ENCODE measurements at regions not wholly inside any gene's neighbourhood (a gene's known extent, or its start where the extent isn't known, plus 50 kb on each side); places are given as distances from the start of the nearest gene placed in this dataset.

GRCh38 chr5:51997949-51998348 lies 614.7 kb downstream of the ISL1 start:
- ChIA-PET CTCF (no interaction called here), POLR2A (no interaction called here)
- WGBS (ENCODE audit: insufficient coverage): 100% methylated on average over 1 of the region's 2 CpGs
- no peaks in the 10 kb centered on the region for H3K36me3 ChIP-seq (ENCODE audit: control insufficient read depth in 4 of 4, insufficient read depth in 4 of 4, low read length in 3 of 4)
- no peaks in the 10 kb centered on the region for H3K9me3 ChIP-seq (ENCODE audit: control extremely low read depth in 1 of 5, control insufficient read depth in 4 of 5, insufficient read depth in 2 of 5, low read depth in 1 of 5, low read length in 4 of 5)
- H3K4me3 ChIP-seq (ENCODE audit: control insufficient read depth in 1 of 7, extremely low read depth in 1 of 7, insufficient read depth in 4 of 7, low read depth in 2 of 7, low read length in 6 of 7): no peak overlapping the region
- no peaks in the 10 kb centered on the region for H3K27me3 ChIP-seq (replicated peaks in 2 of 5; ENCODE audit: control insufficient read depth in 4 of 5, insufficient read depth in 5 of 5, low read length in 4 of 5)
- H3K4me1 ChIP-seq (ENCODE audit: control extremely low read depth in 1 of 4, control insufficient read depth in 4 of 4, insufficient read depth in 4 of 4, low read length in 3 of 4): no peaks in the 10 kb centered on the region
- H3K27ac ChIP-seq (ENCODE audit: insufficient read depth in 1 of 2, low read depth in 1 of 2, low read length in 2 of 2, poor library complexity in 1 of 2, severe bottlenecking in 2 of 2): no peak overlapping the region
- no peak for DNase-seq

- Histone ChIP-seq H3K4me1 (ENCODE audit: control extremely low read depth in 1 of 4, control insufficient read depth in 4 of 4, insufficient read depth in 4 of 4, low read length in 3 of 4) (no peaks in the 10 kb centered on the region), H3K4me3 (ENCODE audit: control insufficient read depth in 1 of 7, extremely low read depth in 1 of 7, insufficient read depth in 4 of 7, low read depth in 2 of 7, low read length in 6 of 7) (no peak overlapping the region), H3K27me3 (replicated peaks in 2 of 5; ENCODE audit: control insufficient read depth in 4 of 5, insufficient read depth in 5 of 5, low read length in 4 of 5) (peaks cover 0 to 2% (median 0%) of the 10 kb centered on the region in 5 experiments), H3K27ac (ENCODE audit: insufficient read depth in 1 of 2, low read depth in 1 of 2, low read length in 2 of 2, poor library complexity in 1 of 2, severe bottlenecking in 2 of 2) (no peak overlapping the region), H3K9me3 (ENCODE audit: control extremely low read depth in 1 of 5, control insufficient read depth in 4 of 5, insufficient read depth in 2 of 5, low read depth in 1 of 5, low read length in 4 of 5) (no peaks in the 10 kb centered on the region), H3K36me3 (ENCODE audit: control insufficient read depth in 4 of 4, insufficient read depth in 4 of 4, low read length in 3 of 4) (no peaks in the 10 kb centered on the region)
- ChIA-PET POLR2A (no interaction called here), CTCF (interaction anchor here (0.9 to 1.5 kb wide), 3 partner anchors 20 to 1051 kb away, joined by 3 to 8 read pairs (median 3); no protein-coding TSS in a partner anchor)
- 0% methylated on average over 1 of the region's 5 CpGs for WGBS (ENCODE audit: insufficient coverage)
- peak; percentile 13 to 30 (median 26) for DNase-seq
These were observed 624.1 kb downstream of the ISL1 start for GRCh38 chr5:52007230-52007858.

- 78% methylated on average over 1 of the region's 2 CpGs for WGBS (ENCODE audit: insufficient coverage)
- CTCF ChIA-PET: no interaction called here
These were observed 627.2 kb downstream of the ISL1 start for GRCh38 chr5:52010454-52010853.

GRCh38 chr5:52013523-52013922 lies 630.3 kb downstream of the ISL1 start:
- WGBS (ENCODE audit: insufficient coverage): 100% methylated on average over 1 of the region's 1 CpG
- no peaks in the 10 kb centered on the region for H3K4me1 ChIP-seq (ENCODE audit: control extremely low read depth in 1 of 4, control insufficient read depth in 4 of 4, insufficient read depth in 4 of 4, low read length in 3 of 4)
- H3K4me3 ChIP-seq (ENCODE audit: control insufficient read depth in 1 of 7, extremely low read depth in 1 of 7, insufficient read depth in 4 of 7, low read depth in 2 of 7, low read length in 6 of 7): no peak overlapping the region
- DNase-seq: no peak
- no peak overlapping the region for H3K27ac ChIP-seq (ENCODE audit: insufficient read depth in 1 of 2, low read depth in 1 of 2, low read length in 2 of 2, poor library complexity in 1 of 2, severe bottlenecking in 2 of 2)
- H3K9me3 ChIP-seq (ENCODE audit: control extremely low read depth in 1 of 5, control insufficient read depth in 4 of 5, insufficient read depth in 2 of 5, low read depth in 1 of 5, low read length in 4 of 5): no peaks in the 10 kb centered on the region
- CTCF ChIA-PET: no interaction called here
- H3K36me3 ChIP-seq (ENCODE audit: control insufficient read depth in 4 of 4, insufficient read depth in 4 of 4, low read length in 3 of 4): no peaks in the 10 kb centered on the region
- POLR2A ChIA-PET: no interaction called here
- peaks cover 0 to 2% (median 0%) of the 10 kb centered on the region in 5 experiments for H3K27me3 ChIP-seq (replicated peaks in 2 of 5; ENCODE audit: control insufficient read depth in 4 of 5, insufficient read depth in 5 of 5, low read length in 4 of 5)

More at GRCh38 chr5:52010454-52010853, 627.2 kb downstream of the ISL1 start:
- no peak for DNase-seq
- H3K4me3 ChIP-seq (ENCODE audit: control insufficient read depth in 1 of 7, extremely low read depth in 1 of 7, insufficient read depth in 4 of 7, low read depth in 2 of 7, low read length in 6 of 7): no peak overlapping the region
- no peak overlapping the region for H3K27ac ChIP-seq (ENCODE audit: insufficient read depth in 1 of 2, low read depth in 1 of 2, low read length in 2 of 2, poor library complexity in 1 of 2, severe bottlenecking in 2 of 2)
- peaks cover 0 to 2% (median 0%) of the 10 kb centered on the region in 5 experiments for H3K27me3 ChIP-seq (replicated peaks in 2 of 5; ENCODE audit: control insufficient read depth in 4 of 5, insufficient read depth in 5 of 5, low read length in 4 of 5)
- H3K9me3 ChIP-seq (ENCODE audit: control extremely low read depth in 1 of 5, control insufficient read depth in 4 of 5, insufficient read depth in 2 of 5, low read depth in 1 of 5, low read length in 4 of 5): no peaks in the 10 kb centered on the region
- no peaks in the 10 kb centered on the region for H3K36me3 ChIP-seq (ENCODE audit: control insufficient read depth in 4 of 4, insufficient read depth in 4 of 4, low read length in 3 of 4)
- POLR2A ChIA-PET: no interaction called here
- H3K4me1 ChIP-seq (ENCODE audit: control extremely low read depth in 1 of 4, control insufficient read depth in 4 of 4, insufficient read depth in 4 of 4, low read length in 3 of 4): no peaks in the 10 kb centered on the region

- Histone ChIP-seq H3K4me1 (ENCODE audit: control extremely low read depth in 1 of 4, control insufficient read depth in 4 of 4, insufficient read depth in 4 of 4, low read length in 3 of 4) (no peaks in the 10 kb centered on the region), H3K9me3 (ENCODE audit: control extremely low read depth in 1 of 5, control insufficient read depth in 4 of 5, insufficient read depth in 2 of 5, low read depth in 1 of 5, low read length in 4 of 5) (no peaks in the 10 kb centered on the region), H3K27me3 (replicated peaks in 2 of 5; ENCODE audit: control insufficient read depth in 4 of 5, insufficient read depth in 5 of 5, low read length in 4 of 5) (peaks cover 0 to 2% (median 0%) of the 10 kb centered on the region in 5 experiments), H3K36me3 (ENCODE audit: control insufficient read depth in 4 of 4, insufficient read depth in 4 of 4, low read length in 3 of 4) (no peaks in the 10 kb centered on the region), H3K27ac (ENCODE audit: insufficient read depth in 1 of 2, low read depth in 1 of 2, low read length in 2 of 2, poor library complexity in 1 of 2, severe bottlenecking in 2 of 2) (no peak overlapping the region), H3K4me3 (ENCODE audit: control insufficient read depth in 1 of 7, extremely low read depth in 1 of 7, insufficient read depth in 4 of 7, low read depth in 2 of 7, low read length in 6 of 7) (no peak overlapping the region)
- POLR2A ChIA-PET: no interaction called here
- CTCF ChIA-PET: no interaction called here
- DNase-seq: no peak
- 89% methylated on average over 3 of the region's 5 CpGs for WGBS (ENCODE audit: insufficient coverage)
These were observed 632.5 kb downstream of the ISL1 start for GRCh38 chr5:52015760-52016159.

- DNase-seq: no peak
- ChIA-PET POLR2A (no interaction called here), CTCF (no interaction called here)
- 71% methylated on average over 2 of the region's 2 CpGs for WGBS (ENCODE audit: insufficient coverage)
- Histone ChIP-seq H3K27me3 (replicated peaks in 2 of 5; ENCODE audit: control insufficient read depth in 4 of 5, insufficient read depth in 5 of 5, low read length in 4 of 5) (no peaks in the 10 kb centered on the region), H3K36me3 (ENCODE audit: control insufficient read depth in 4 of 4, insufficient read depth in 4 of 4, low read length in 3 of 4) (no peaks in the 10 kb centered on the region), H3K4me3 (ENCODE audit: control insufficient read depth in 1 of 7, extremely low read depth in 1 of 7, insufficient read depth in 4 of 7, low read depth in 2 of 7, low read length in 6 of 7) (no peak overlapping the region), H3K27ac (ENCODE audit: insufficient read depth in 1 of 2, low read depth in 1 of 2, low read length in 2 of 2, poor library complexity in 1 of 2, severe bottlenecking in 2 of 2) (no peak overlapping the region), H3K4me1 (ENCODE audit: control extremely low read depth in 1 of 4, control insufficient read depth in 4 of 4, insufficient read depth in 4 of 4, low read length in 3 of 4) (no peaks in the 10 kb centered on the region), H3K9me3 (ENCODE audit: control extremely low read depth in 1 of 5, control insufficient read depth in 4 of 5, insufficient read depth in 2 of 5, low read depth in 1 of 5, low read length in 4 of 5) (no peaks in the 10 kb centered on the region)
These were observed 634.3 kb downstream of the ISL1 start for GRCh38 chr5:52017567-52017966.

GRCh38 chr5:52024359-52024758 lies 641.1 kb downstream of the ISL1 start:
- ChIA-PET CTCF (no interaction called here), POLR2A (no interaction called here)
- Histone ChIP-seq H3K27ac (ENCODE audit: insufficient read depth in 1 of 2, low read depth in 1 of 2, low read length in 2 of 2, poor library complexity in 1 of 2, severe bottlenecking in 2 of 2) (no peak overlapping the region), H3K4me1 (ENCODE audit: control extremely low read depth in 1 of 4, control insufficient read depth in 4 of 4, insufficient read depth in 4 of 4, low read length in 3 of 4) (no peaks in the 10 kb centered on the region), H3K9me3 (ENCODE audit: control extremely low read depth in 1 of 5, control insufficient read depth in 4 of 5, insufficient read depth in 2 of 5, low read depth in 1 of 5, low read length in 4 of 5) (no peaks in the 10 kb centered on the region), H3K36me3 (ENCODE audit: control insufficient read depth in 4 of 4, insufficient read depth in 4 of 4, low read length in 3 of 4) (no peaks in the 10 kb centered on the region), H3K4me3 (ENCODE audit: control insufficient read depth in 1 of 7, extremely low read depth in 1 of 7, insufficient read depth in 4 of 7, low read depth in 2 of 7, low read length in 6 of 7) (no peak overlapping the region), H3K27me3 (replicated peaks in 2 of 5; ENCODE audit: control insufficient read depth in 4 of 5, insufficient read depth in 5 of 5, low read length in 4 of 5) (no peaks in the 10 kb centered on the region)
- no peak for DNase-seq
- WGBS (ENCODE audit: insufficient coverage): 78% methylated on average over 3 of the region's 3 CpGs
